ENCODE measurements at regions not wholly inside any gene's neighbourhood (a gene's known extent, or its start where the extent isn't known, plus 50 kb on each side); places are given as distances from the start of the nearest gene placed in this dataset.

DNA sequence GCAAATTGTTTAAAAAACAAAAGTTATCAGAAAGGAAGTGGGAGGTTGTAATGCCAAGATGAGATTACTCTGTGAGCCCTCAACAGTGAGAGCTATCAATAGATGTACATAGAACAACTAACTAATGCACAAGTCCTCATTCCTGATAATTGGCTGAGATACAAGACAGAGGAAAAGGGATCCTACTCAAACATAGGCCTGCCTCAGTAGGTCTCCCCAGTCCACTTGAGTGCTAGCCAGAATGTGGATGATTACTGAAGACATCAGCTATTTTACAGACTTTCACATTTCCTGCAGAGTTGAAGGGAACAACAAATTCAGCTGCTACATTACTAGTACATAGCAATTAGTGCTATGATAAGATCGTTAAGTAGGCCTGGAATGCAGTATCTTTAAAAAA lies 981.9 kb downstream of the TUSC7 start:
- Mint-ChIP-seq H3K4me1 (ENCODE audit: low read depth) (peaks cover 41% of the 10 kb centered on the region), H3K27ac (peak overlapping the region; percentile 53; the same call in 1 of the 2 replicates), H3K27me3 (ENCODE audit: insufficient read depth) (peaks cover 1% of the 10 kb centered on the region; the same call in 1 of the 2 replicates), H3K9me3 (peaks cover 4% of the 10 kb centered on the region; the same call in 1 of the 2 replicates), H3K4me3 (no peak overlapping the region), H3K36me3 (ENCODE audit: low read depth) (peaks cover 5% of the 10 kb centered on the region; the same call in 1 of the 2 replicates)
- DNase-seq, result no peak
- TF ChIP-seq, protein P1, sequence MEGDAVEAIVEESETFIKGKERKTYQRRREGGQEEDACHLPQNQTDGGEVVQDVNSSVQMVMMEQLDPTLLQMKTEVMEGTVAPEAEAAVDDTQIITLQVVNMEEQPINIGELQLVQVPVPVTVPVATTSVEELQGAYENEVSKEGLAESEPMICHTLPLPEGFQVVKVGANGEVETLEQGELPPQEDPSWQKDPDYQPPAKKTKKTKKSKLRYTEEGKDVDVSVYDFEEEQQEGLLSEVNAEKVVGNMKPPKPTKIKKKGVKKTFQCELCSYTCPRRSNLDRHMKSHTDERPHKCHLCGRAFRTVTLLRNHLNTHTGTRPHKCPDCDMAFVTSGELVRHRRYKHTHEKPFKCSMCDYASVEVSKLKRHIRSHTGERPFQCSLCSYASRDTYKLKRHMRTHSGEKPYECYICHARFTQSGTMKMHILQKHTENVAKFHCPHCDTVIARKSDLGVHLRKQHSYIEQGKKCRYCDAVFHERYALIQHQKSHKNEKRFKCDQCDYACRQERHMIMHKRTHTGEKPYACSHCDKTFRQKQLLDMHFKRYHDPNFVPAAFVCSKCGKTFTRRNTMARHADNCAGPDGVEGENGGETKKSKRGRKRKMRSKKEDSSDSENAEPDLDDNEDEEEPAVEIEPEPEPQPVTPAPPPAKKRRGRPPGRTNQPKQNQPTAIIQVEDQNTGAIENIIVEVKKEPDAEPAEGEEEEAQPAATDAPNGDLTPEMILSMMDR (IDR thresholded peaks at IDR 0.05), result no peak

DNA sequence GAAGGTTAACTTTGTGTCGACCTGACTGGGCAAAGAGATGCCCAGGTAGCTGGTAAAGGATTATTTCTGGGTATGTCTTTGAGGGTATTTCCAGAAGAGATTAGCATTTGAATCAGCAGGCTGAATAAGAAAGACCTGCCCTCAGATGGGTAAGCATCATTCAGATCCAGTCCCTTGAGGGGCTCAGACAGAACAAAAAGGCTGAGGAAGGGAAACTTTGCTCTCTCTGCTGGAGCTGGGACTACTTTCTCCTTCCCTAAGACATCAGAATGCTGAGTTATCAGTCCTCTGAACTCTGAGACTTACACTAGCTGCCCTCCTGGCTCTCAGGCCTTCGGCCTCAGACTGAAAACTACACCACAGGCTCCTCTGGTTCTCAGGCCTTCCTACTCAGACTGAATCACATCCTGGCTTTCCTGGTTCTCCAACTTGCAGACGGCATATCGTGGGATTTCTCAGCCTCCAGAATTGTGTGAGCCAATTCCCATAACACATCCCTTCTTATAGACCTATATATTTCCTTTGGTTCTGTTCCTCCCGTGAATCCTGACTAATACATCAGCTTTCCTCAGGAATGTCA lies 982.9 kb downstream of the TUSC7 start:
- TF ChIP-seq, protein P1 (IDR thresholded peaks at IDR 0.05), result no peak
- peak; percentile 53 for DNase-seq
- Mint-ChIP-seq H3K4me1 (ENCODE audit: low read depth) (peaks cover 41% of the 10 kb centered on the region), H3K36me3 (ENCODE audit: low read depth) (peaks cover 5% of the 10 kb centered on the region; the same call in 1 of the 2 replicates), H3K27me3 (ENCODE audit: insufficient read depth) (peaks cover 1% of the 10 kb centered on the region; the same call in 1 of the 2 replicates), H3K9me3 (peaks cover 4% of the 10 kb centered on the region; the same call in 1 of the 2 replicates), H3K4me3 (no peak overlapping the region; the same call in 1 of the 2 replicates), H3K27ac (peak overlapping the region; percentile 95)

DNA sequence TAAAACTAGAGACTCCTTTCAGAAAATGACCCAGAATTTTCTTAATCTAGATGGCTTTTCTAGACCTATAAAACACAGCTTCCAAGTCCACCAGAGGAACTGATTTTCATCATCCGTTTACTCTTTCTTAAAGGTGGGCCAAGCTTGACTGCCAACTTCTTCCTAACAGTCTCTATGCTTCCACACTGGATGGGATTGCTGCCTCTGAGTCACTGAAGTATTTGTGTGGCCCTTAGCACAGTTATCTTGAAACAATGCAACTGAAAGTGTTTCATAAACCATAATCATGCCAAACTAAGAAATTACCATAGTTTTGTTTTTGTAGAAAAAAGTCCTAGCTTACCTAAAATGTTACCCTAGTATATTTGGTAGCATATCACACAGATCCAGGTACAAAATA lies 985.7 kb downstream of the TUSC7 start:
- Mint-ChIP-seq H3K27ac (no peak overlapping the region), H3K36me3 (ENCODE audit: low read depth) (peaks cover 5% of the 10 kb centered on the region; the same call in 1 of the 2 replicates), H3K4me1 (ENCODE audit: low read depth) (peaks cover 44% of the 10 kb centered on the region), H3K9me3 (peaks cover 4% of the 10 kb centered on the region; the same call in 1 of the 2 replicates), H3K4me3 (no peak overlapping the region), H3K27me3 (ENCODE audit: insufficient read depth) (no peaks in the 10 kb centered on the region)
- peak; percentile 22 for DNase-seq
- TF ChIP-seq, protein P1 (IDR thresholded peaks at IDR 0.05), result no peak

DNA sequence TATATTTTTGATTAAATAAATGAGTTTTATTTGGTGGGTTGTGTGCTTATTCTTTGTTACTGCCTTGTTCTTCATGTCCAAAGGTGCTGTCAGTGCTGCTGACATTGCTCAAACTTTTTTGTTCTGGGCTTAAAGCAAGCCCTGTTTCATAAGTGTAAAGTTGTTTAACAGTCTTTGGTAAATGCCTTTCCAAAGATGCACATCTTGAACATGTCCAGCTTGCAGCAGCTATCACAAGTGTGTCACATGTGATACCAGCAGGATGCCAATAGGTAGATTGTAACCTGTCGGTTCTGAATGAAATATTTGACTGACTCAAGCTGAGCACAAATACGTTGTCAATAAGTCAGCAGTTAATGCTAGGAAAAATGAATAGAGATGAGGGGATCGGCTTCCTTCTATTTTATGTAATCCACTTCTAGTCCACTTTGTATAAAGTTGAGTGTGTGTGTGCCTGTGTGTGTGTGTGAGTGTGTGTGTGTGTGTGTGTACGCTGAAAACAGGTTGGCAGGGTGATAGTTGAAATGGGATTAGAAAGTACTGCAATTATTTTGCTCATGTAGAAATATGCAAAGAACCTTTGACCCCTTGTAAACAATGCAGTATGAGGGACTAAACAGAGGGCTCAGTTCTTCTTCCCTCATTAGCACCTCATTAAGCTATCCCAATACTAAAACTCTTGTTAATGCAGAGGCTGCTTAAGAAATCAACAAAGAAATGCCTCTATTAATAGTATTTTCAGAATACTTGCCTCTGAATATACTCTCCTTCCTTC lies 986.5 kb downstream of the TUSC7 start:
- H3K9me3 Mint-ChIP-seq, result peaks cover 4% of the 10 kb centered on the region; the same call in 1 of the 2 replicates
- H3K27me3 Mint-ChIP-seq (ENCODE audit: insufficient read depth), result no peaks in the 10 kb centered on the region
- no peak for DNase-seq
- peaks cover 52% of the 10 kb centered on the region for H3K4me1 Mint-ChIP-seq (ENCODE audit: low read depth)
- TF ChIP-seq, protein P1 (IDR thresholded peaks at IDR 0.05), result no peak
- H3K36me3 Mint-ChIP-seq (ENCODE audit: low read depth), result peaks cover 5% of the 10 kb centered on the region; the same call in 1 of the 2 replicates
- no peak overlapping the region for H3K27ac Mint-ChIP-seq
- no peak overlapping the region for H3K4me3 Mint-ChIP-seq

DNA sequence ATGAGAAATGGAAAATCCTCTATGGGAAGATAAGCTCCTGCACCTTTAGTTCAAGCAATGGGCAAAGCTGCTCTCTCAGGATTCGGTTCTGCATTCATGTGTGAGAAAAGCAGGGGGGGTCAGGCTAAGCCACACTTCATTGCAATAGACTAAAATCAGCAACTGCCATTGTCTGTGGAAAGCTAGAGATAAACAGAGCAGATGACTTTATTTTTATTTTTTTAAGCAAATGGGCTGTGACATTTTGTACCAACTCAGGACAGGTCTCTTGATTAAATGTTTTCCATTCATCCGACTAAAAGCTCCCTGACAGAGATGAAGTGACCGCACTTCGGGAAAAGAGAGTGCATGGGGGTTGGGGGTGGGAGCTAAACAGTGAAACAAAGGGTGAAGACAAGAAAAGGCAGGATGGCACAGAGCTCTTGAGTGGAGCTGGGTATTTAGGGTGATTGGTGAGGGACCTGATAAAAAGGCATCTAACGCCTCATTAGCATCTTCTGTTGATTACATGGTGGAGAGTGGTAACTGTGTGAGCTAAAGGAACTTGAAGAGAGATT lies 987.4 kb downstream of the TUSC7 start:
- TF ChIP-seq, protein P1 (IDR thresholded peaks at IDR 0.05), result no peak
- H3K27me3 Mint-ChIP-seq (ENCODE audit: insufficient read depth), result no peaks in the 10 kb centered on the region
- H3K4me3 Mint-ChIP-seq, result no peak overlapping the region
- peaks cover 5% of the 10 kb centered on the region; the same call in 1 of the 2 replicates for H3K36me3 Mint-ChIP-seq (ENCODE audit: low read depth)
- H3K9me3 Mint-ChIP-seq, result peaks cover 4% of the 10 kb centered on the region; the same call in 1 of the 2 replicates
- H3K4me1 Mint-ChIP-seq (ENCODE audit: low read depth), result peaks cover 43% of the 10 kb centered on the region
- H3K27ac Mint-ChIP-seq, result no peak overlapping the region
- DNase-seq, result no peak
